Choroid plexus epithelial cell (primary cell): ENCODE measurements at regions not wholly inside any gene's neighbourhood (a gene's known extent, or its start where the extent isn't known, plus 50 kb on each side); places are given as distances from the start of the nearest gene placed in this dataset.

Source experiments
- DNase-seq: peaks from one replicate; pipeline ENCODE4 v3.0.0-alpha.2; 2010; ENCODE audit warnings: low read depth
- H3K4me3 ChIP-seq: 2 replicates; pipeline ENCODE4 v1.5.1; 2011; ENCODE audit warnings: low read depth, mild to moderate bottlenecking, control low read depth, low read length, moderate library complexity
- TF ChIP-seq, protein P1 (sequence below): conservative IDR thresholded peaks from 2 replicates; pipeline ENCODE4 v1.5.1; 2011; ENCODE audit warnings: low read depth, mild to moderate bottlenecking, control low read depth, inconsistent platforms, low read length, moderate library complexity

DNA sequence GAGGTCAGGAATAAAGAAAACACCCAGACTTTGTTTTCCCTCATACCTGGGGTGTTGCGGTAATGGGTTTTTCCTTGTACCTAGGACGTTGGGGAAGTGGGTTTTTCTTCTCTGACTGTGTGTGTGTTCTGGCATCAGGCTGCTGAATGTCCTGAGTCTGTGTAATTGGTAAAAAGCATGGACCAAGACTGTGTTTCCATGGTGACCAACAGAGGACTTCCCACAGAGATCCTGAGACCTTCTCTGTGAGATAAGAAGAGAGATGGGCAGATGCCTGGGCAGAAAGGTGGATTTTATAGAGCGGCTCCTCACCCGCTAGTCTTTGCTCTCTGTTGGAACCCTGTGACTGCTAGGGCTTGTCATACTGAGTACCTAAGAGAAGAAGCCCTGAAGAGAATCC is 135.4 kb upstream of the GGTLC1 start:
- DNase-seq: no peak
- H3K4me3 ChIP-seq: no peak overlapping the region
- TF ChIP-seq, protein P1, sequence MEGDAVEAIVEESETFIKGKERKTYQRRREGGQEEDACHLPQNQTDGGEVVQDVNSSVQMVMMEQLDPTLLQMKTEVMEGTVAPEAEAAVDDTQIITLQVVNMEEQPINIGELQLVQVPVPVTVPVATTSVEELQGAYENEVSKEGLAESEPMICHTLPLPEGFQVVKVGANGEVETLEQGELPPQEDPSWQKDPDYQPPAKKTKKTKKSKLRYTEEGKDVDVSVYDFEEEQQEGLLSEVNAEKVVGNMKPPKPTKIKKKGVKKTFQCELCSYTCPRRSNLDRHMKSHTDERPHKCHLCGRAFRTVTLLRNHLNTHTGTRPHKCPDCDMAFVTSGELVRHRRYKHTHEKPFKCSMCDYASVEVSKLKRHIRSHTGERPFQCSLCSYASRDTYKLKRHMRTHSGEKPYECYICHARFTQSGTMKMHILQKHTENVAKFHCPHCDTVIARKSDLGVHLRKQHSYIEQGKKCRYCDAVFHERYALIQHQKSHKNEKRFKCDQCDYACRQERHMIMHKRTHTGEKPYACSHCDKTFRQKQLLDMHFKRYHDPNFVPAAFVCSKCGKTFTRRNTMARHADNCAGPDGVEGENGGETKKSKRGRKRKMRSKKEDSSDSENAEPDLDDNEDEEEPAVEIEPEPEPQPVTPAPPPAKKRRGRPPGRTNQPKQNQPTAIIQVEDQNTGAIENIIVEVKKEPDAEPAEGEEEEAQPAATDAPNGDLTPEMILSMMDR: no peak

DNA sequence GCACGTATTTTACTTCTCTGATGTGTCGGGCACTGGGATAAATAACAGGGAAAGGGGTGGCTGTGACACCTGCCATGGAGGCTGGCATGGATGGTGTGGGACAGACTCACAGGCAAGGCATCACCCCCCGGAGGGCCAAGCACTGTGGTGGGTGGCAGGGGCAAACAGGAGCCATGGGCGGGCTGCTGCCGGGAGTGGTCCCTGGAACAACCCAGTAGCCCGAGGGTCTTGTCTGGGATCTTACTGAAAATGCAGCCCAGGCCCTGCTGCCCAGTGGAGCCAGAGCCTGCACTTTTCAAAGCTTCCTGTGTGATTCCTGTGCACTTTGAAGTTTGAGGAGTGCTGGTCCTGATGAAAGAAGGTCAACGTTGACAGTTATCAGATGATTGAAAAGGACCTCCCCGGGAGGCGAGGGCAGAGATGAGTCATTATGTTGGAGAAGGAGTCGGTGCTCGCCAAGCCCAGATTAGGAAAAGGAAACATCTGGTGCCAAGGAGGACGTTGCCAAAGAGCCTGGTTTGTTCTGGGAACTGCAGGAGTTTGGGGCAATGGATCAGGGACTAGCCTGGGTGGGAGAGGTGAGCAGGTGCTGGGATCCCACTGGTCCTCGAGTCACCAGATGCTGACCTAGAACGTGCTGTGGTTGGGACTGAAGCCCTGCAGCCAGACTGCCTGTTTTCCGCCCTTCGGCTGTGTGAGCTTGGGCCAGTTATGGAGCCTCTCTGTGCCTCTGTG is 130.0 kb upstream of the GGTLC1 start:
- DNase-seq: no peak
- no peak overlapping the region for H3K4me3 ChIP-seq

DNA sequence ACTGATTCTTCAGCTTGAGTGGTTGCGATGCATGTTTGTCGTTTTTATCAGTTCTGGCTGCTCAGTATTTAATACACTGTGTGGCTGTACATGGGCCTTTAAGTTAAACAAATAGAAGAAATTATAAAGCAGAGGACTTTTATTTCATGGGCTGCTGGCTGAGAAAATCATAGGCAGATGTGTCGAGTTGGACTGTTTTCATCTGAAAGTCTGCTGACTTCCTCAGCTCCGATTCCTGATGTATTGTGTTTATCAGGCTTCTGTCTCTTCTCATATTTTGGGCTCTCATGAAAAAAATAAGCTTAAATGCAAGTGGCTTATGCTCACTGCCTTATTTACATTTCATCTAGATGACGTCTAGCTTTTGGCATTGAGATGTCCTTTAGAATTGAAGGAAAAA is 129.5 kb upstream of the GGTLC1 start:
- no peak overlapping the region for H3K4me3 ChIP-seq
- peak; percentile 37 for DNase-seq
- TF ChIP-seq, protein P1: no peak

More for the DNA sequence above, 130.0 kb upstream of the GGTLC1 start:
- TF ChIP-seq, protein P1: no peak

DNA sequence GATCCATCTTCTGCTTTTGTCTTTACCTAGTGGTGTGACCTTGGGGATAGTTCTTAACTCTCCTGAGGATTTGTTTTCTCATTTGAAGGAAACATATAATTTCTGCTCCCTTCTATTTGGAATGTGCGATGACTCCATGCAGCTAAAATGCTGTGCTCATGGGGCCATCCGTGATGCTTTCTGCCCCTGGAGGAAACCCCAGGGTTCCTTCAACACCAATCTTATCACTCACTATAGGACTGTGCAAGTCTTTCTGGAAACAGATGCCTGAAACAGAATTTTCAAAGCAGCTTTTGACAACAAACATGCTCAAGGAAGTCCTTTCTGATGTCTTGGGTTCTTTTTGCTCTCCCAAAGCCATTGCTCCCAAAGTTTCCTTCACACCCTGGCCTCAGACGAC is 128.8 kb upstream of the GGTLC1 start:
- TF ChIP-seq, protein P1: no peak
- no peak overlapping the region for H3K4me3 ChIP-seq
- DNase-seq: peak; percentile 57

DNA sequence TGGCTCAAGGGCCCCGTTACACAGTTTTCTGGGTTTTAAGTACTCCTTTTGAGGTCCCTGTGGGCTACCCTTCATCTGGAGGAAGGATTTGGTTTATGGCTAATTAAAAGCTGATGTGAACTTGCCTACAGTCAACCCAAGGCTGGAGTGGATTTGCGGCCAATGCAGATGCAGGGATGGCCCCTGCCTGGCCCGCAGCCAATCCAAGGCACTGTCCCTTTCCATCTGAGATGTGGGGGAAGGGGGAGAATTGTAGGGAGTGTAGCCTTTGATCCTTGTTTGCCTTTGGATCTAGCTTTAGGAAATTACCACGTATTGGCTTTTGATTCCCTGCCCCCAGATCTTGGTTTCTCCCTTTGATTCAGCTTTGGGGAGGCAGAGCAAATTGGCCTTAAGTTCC is 128.0 kb upstream of the GGTLC1 start:
- no peak overlapping the region for H3K4me3 ChIP-seq
- TF ChIP-seq, protein P1: no peak
- DNase-seq: no peak

DNA sequence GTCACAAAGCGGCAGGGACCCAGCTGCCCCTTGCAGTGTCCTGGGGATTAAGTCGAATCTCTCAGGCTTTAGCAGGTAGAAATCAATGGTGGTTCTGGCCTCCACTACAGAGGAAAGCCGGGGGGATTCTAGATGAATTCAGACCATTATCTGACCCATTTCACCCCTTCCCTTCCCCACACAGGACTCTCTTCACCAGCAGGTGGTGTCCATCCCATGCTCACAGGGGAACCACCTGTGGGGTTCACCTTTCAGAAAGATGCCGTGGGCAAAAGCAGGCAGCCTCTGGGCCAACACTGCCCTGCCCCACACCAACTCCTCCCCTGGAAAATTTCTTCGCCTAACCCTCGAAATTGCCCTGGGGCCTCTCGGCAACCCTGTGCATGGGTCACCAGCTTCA is 123.8 kb upstream of the GGTLC1 start:
- TF ChIP-seq, protein P1: no peak
- DNase-seq: no peak
- H3K4me3 ChIP-seq: no peak overlapping the region

DNA sequence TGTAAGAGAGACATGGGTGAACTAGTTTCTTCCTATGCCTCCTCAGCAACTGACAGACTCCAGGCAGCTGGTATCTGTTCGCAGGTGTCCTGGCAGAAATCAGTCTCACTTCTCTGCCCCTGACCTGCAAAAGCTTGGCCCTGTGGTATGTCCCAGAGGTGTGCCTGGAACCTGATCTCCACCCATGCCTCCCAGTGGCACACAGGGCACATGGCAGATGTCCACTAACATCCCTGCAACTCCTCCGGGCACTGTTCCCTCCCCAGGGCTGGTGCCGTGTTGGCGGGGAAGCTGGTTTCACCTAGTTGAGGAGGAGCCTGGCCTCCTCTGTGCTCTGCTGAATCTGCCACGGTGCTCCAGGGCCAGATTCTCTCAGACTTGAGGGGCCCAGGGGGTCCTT is 123.3 kb upstream of the GGTLC1 start:
- H3K4me3 ChIP-seq: no peak overlapping the region
- TF ChIP-seq, protein P1: no peak
- no peak for DNase-seq
